ENCODE measurements at regions not wholly inside any gene's neighbourhood (a gene's known extent, or its start where the extent isn't known, plus 50 kb on each side); places are given as distances from the start of the nearest gene placed in this dataset.

DNA sequence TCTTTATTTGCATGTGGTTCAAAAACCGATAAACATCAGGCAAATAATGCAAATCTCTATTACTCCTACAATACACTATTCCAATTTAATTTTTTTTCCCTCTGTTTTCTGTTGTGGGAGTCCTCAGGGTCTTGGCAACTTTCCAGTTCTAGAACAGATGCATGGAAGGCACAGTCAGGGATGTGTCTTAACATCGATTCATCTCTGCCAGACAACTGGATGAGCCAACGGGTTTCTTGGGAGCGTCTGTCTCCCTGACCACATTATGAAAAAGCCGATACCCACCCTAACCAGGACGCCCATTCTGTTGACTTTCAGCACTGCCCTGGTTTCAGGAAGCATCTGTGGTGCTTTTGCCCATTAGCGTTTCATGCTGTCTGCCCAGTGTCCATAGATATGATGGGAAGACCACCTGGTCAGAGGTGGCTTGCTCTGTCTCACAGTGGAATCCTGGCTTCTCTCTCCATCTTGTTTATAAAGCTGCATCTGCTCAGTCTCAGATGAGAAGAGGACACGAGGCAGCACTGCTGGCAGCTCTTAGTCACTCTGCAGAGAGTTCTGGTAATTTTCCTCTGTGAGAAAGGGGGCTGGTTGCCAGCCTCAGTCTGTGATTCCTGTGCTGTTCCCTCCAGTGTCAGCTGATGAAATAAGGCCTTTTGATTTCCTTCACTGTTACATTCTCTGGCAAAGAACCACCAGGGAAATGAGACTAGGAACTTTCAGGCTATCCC, 57.9 kb upstream of the KCNE4 start:
- peak; percentile 90 for DNase-seq

DNA sequence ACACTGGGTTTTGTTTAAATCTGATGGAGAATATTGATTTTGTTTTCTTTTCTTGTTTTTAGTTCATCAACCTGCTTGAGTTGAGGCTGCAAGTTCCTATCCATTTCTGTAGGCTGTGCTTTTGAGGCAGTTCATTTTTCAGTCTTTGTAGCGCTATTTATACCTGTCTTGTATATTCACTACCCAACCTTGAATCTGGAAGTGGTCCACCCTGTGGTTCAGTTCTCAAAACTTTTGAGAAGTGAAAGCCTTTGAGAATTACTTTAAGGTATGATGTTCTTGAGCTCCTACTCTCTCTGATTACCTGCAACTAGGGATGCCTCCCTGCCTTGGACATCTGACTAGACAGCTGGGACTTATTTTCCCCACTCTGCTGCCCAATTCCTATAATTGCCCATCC, 53.5 kb upstream of the KCNE4 start:
- no peak for DNase-seq

DNA sequence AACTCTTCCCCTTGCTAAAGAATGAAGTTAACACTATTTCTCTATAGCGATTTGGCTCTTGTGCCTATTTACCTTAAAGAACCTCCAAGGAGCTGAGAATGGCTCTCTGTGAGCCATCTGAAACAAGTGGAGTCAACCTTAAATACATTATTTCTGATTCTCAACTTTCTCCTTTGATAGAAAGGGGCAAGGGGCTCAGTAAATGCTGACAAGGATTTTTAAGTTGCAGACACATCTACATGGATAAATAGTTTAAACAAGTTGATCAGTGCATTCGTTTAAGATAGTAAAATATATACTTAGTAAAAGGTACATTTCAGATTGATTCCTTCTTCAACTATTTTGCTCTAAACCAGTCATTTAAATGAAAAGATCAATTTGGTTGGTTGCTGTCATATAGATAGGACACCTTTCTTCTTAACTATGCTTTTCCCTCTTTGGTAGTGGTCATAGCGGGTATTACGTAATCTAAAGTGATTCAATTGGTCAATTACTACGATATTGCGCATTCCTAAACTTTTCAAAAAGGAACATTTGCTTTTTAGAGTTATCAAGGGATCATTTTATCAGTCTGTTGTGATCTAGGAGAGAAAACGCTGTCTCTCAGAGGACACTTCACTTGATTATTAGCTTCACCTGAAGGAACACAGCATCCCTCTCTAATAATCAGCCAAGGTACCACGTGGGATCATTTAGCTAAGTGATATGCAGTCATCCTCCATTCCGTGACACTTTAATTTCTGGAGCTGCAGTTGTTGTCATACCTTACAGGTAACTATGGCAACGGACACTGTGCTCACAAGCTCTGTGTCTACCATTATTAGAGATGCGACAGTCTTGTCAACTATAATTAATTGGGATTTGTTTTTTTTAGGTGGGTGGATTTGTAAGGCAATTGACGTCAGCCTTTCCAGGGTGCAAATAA, 50.9 kb upstream of the KCNE4 start:
- no peak for DNase-seq

DNA sequence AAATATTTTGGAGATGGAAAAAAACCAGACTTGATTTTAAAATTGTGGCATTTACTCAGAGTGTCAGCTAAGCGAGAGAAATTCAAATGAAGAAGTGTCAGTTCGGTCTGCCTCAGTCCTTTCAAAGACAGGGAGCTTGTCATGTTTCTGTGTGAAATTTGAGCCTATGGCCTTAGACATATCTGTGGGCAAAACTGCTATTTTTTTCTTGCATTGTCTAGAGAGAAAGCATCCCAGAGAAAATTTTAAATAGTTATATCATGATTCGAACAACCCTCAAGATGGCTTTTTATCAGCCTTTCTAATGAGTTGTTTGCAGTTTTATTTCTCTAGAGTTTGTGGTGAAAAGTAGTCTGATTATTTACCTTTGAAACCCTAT, 50.2 kb upstream of the KCNE4 start:
- DNase-seq, result no peak

Measured in midbrain (tissue), 1 donor.